COLO829 (cell line): ENCODE measurements at regions not wholly inside any gene's neighbourhood (a gene's known extent, or its start where the extent isn't known, plus 50 kb on each side); places are given as distances from the start of the nearest gene placed in this dataset.

ENCODE experiments used
- DNase-seq: peaks from one replicate; pipeline ENCODE4 v3.0.0; 2012; ENCODE audit warnings: low spot score

- DNase-seq, result no peak
Observed at GRCh38 chr5:59959330-59959729, 65.8 kb upstream of the PDE4D start.

GRCh38 chr5:59956130-59956783 is 62.7 kb upstream of the PDE4D start:
- DNase-seq, result no peak

- no peak for DNase-seq
Observed at GRCh38 chr5:59955241-59955640, 61.7 kb upstream of the PDE4D start.

- no peak for DNase-seq
Observed at GRCh38 chr5:59943452-59944113, 50.1 kb upstream of the PDE4D start.
